ENCODE measurements at regions not wholly inside any gene's neighbourhood (a gene's known extent, or its start where the extent isn't known, plus 50 kb on each side); places are given as distances from the start of the nearest gene placed in this dataset.

DNA sequence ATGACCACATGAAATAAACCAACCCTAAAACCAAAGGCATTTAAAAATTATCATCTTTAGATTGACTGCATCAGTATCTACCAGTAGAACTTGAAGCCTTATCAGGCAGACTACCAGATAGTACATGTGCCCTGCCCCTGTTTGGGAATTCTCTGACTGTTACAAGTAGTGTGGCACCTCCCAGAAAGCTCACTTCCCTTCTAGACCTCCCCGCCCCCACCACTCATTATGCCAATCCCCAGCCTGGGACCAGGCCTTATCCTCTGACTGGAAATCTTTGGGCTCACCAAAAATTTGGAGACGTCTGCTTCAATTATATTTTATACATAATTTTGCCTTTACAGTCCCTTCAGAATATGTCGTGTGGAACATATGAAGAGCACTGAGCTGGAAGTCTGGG lies 155.6 kb downstream of the TFAP2B start:
- CTCF ChIA-PET: no interaction called here
- Histone ChIP-seq H3K36me3 (ENCODE audit: control insufficient read depth in 2 of 2, insufficient read depth in 2 of 2, low read length in 1 of 2) (no peaks in the 10 kb centered on the region), H3K9me3 (replicated peaks; ENCODE audit: control insufficient read depth, insufficient read depth, low read length) (no peaks in the 10 kb centered on the region), H4K20me1 (ENCODE audit: control insufficient read depth, insufficient read depth) (no peaks in the 10 kb centered on the region), H2AFZ (ENCODE audit: control insufficient read depth, low read depth, low read length) (no peak overlapping the region), H3K4me1 (ENCODE audit: control insufficient read depth, insufficient read depth, low read length) (no peaks in the 10 kb centered on the region), H3K79me2 (ENCODE audit: control insufficient read depth, insufficient read depth, low read length) (no peaks in the 10 kb centered on the region), H3K27ac (ENCODE audit: control insufficient read depth, insufficient read depth) (no peak overlapping the region), H3K9ac (ENCODE audit: control insufficient read depth, insufficient read depth, low read length) (no peak overlapping the region), H3K4me3 (no peak overlapping the region), H3K4me2 (ENCODE audit: control insufficient read depth, insufficient read depth) (no peak overlapping the region), H3K27me3 (replicated peaks in 1 of 2; ENCODE audit: control insufficient read depth in 2 of 2, insufficient read depth in 2 of 2, low read length in 1 of 2) (no peaks in the 10 kb centered on the region)
- POLR2A ChIA-PET: no interaction called here
- RAD21 ChIA-PET (ENCODE audit: unreplicated experiment): no interaction called here
- FAIRE-seq: no peak
- DNase-seq (ENCODE audit: low read depth, low spot score): no peak
- intact Hi-C loops (cut with micrococcal nuclease; ENCODE audit: unreplicated experiment): no loop called here
- in situ Hi-C loops (cut with MboI): no loop called here
- SMC1A ChIA-PET (ENCODE audit: uncharacterized antibody, unreplicated experiment): no interaction called here
- no TSS peak for BruUV-seq (replicated peaks)
- ATAC-seq: no peak
- 16% methylated on average over 3 of the region's 3 CpGs for WGBS (ENCODE audit: insufficient coverage, insufficient replicate concordance, low lambda C conversion rate, missing lambda C conversion rate)
- TF ChIP-seq ETV6 (conservative IDR thresholded peaks at IDR 0.05 in 1 of 2, IDR thresholded peaks at IDR 0.05 in 1 of 2; ENCODE audit: borderline replicate concordance in 1 of 2, low read depth in 1 of 2) (no peak), TARDBP (IDR thresholded peaks at IDR 0.05; ENCODE audit: borderline replicate concordance) (no peak), ZNF384 (IDR thresholded peaks at IDR 0.05; ENCODE audit: borderline replicate concordance, low read depth, low read length) (no peak), NR2C1 (IDR thresholded peaks at IDR 0.05) (no peak), RAD51 (IDR thresholded peaks at IDR 0.05) (no peak), BMI1 (IDR thresholded peaks at IDR 0.05; ENCODE audit: borderline replicate concordance) (no peak), YBX1 (IDR thresholded peaks at IDR 0.05) (no peak), POLR2AphosphoS2 (IDR thresholded peaks at IDR 0.05; ENCODE audit: low read depth, low read length) (no peak), TAF1 (IDR thresholded peaks at IDR 0.05; ENCODE audit: borderline replicate concordance, low read depth, low read length) (no peak), POLR2A (IDR thresholded peaks at IDR 0.05; ENCODE audit: low read depth, low read length) (no peak), CREB1 (IDR thresholded peaks at IDR 0.05; ENCODE audit: low read depth) (no peak), SMAD1 (IDR thresholded peaks at IDR 0.05; ENCODE audit: low read depth, partially characterized antibody) (no peak)
- TF ChIP-seq, protein P1, sequence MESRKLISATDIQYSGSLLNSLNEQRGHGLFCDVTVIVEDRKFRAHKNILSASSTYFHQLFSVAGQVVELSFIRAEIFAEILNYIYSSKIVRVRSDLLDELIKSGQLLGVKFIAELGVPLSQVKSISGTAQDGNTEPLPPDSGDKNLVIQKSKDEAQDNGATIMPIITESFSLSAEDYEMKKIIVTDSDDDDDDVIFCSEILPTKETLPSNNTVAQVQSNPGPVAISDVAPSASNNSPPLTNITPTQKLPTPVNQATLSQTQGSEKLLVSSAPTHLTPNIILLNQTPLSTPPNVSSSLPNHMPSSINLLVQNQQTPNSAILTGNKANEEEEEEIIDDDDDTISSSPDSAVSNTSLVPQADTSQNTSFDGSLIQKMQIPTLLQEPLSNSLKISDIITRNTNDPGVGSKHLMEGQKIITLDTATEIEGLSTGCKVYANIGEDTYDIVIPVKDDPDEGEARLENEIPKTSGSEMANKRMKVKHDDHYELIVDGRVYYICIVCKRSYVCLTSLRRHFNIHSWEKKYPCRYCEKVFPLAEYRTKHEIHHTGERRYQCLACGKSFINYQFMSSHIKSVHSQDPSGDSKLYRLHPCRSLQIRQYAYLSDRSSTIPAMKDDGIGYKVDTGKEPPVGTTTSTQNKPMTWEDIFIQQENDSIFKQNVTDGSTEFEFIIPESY (IDR thresholded peaks at IDR 0.05): no peak
- TF ChIP-seq, protein P2, sequence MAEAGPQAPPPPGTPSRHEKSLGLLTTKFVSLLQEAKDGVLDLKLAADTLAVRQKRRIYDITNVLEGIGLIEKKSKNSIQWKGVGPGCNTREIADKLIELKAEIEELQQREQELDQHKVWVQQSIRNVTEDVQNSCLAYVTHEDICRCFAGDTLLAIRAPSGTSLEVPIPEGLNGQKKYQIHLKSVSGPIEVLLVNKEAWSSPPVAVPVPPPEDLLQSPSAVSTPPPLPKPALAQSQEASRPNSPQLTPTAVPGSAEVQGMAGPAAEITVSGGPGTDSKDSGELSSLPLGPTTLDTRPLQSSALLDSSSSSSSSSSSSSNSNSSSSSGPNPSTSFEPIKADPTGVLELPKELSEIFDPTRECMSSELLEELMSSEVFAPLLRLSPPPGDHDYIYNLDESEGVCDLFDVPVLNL (IDR thresholded peaks at IDR 0.05; ENCODE audit: low read depth, low read length): no peak
- TF ChIP-seq, protein P3, sequence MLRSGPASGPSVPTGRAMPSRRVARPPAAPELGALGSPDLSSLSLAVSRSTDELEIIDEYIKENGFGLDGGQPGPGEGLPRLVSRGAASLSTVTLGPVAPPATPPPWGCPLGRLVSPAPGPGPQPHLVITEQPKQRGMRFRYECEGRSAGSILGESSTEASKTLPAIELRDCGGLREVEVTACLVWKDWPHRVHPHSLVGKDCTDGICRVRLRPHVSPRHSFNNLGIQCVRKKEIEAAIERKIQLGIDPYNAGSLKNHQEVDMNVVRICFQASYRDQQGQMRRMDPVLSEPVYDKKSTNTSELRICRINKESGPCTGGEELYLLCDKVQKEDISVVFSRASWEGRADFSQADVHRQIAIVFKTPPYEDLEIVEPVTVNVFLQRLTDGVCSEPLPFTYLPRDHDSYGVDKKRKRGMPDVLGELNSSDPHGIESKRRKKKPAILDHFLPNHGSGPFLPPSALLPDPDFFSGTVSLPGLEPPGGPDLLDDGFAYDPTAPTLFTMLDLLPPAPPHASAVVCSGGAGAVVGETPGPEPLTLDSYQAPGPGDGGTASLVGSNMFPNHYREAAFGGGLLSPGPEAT (IDR thresholded peaks at IDR 0.05; ENCODE audit: low read depth): no peak
- TF ChIP-seq, protein P4, sequence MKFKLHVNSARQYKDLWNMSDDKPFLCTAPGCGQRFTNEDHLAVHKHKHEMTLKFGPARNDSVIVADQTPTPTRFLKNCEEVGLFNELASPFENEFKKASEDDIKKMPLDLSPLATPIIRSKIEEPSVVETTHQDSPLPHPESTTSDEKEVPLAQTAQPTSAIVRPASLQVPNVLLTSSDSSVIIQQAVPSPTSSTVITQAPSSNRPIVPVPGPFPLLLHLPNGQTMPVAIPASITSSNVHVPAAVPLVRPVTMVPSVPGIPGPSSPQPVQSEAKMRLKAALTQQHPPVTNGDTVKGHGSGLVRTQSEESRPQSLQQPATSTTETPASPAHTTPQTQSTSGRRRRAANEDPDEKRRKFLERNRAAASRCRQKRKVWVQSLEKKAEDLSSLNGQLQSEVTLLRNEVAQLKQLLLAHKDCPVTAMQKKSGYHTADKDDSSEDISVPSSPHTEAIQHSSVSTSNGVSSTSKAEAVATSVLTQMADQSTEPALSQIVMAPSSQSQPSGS (IDR thresholded peaks at IDR 0.05; ENCODE audit: low read length): no peak
- TF ChIP-seq, protein P5, sequence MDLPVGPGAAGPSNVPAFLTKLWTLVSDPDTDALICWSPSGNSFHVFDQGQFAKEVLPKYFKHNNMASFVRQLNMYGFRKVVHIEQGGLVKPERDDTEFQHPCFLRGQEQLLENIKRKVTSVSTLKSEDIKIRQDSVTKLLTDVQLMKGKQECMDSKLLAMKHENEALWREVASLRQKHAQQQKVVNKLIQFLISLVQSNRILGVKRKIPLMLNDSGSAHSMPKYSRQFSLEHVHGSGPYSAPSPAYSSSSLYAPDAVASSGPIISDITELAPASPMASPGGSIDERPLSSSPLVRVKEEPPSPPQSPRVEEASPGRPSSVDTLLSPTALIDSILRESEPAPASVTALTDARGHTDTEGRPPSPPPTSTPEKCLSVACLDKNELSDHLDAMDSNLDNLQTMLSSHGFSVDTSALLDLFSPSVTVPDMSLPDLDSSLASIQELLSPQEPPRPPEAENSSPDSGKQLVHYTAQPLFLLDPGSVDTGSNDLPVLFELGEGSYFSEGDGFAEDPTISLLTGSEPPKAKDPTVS (IDR thresholded peaks at IDR 0.05; ENCODE audit: low read depth, low read length): no peak
- TF ChIP-seq, protein P6, sequence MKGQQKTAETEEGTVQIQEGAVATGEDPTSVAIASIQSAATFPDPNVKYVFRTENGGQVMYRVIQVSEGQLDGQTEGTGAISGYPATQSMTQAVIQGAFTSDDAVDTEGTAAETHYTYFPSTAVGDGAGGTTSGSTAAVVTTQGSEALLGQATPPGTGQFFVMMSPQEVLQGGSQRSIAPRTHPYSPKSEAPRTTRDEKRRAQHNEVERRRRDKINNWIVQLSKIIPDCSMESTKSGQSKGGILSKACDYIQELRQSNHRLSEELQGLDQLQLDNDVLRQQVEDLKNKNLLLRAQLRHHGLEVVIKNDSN (IDR thresholded peaks at IDR 0.05; ENCODE audit: borderline replicate concordance, extremely low read length, insufficient read depth, low read depth, low read length): no peak

Data from GM12878 (cell line).